ENCODE measurements at regions not wholly inside any gene's neighbourhood (a gene's known extent, or its start where the extent isn't known, plus 50 kb on each side); places are given as distances from the start of the nearest gene placed in this dataset.

- no peak for TF ChIP-seq YY1 (IDR thresholded peaks at IDR 0.05; ENCODE audit: insufficient read depth, insufficient read length)
- TF ChIP-seq ZNF274 (IDR thresholded peaks at IDR 0.05; ENCODE audit: low read depth, low read length), result no peak
These were observed 749.3 kb downstream of the TENT5A start for GRCh38 chr6:81003156-81003555.

Measured in NT2/D1 (cell line).